ENCODE measurements at regions not wholly inside any gene's neighbourhood (a gene's known extent, or its start where the extent isn't known, plus 50 kb on each side); places are given as distances from the start of the nearest gene placed in this dataset.

DNA sequence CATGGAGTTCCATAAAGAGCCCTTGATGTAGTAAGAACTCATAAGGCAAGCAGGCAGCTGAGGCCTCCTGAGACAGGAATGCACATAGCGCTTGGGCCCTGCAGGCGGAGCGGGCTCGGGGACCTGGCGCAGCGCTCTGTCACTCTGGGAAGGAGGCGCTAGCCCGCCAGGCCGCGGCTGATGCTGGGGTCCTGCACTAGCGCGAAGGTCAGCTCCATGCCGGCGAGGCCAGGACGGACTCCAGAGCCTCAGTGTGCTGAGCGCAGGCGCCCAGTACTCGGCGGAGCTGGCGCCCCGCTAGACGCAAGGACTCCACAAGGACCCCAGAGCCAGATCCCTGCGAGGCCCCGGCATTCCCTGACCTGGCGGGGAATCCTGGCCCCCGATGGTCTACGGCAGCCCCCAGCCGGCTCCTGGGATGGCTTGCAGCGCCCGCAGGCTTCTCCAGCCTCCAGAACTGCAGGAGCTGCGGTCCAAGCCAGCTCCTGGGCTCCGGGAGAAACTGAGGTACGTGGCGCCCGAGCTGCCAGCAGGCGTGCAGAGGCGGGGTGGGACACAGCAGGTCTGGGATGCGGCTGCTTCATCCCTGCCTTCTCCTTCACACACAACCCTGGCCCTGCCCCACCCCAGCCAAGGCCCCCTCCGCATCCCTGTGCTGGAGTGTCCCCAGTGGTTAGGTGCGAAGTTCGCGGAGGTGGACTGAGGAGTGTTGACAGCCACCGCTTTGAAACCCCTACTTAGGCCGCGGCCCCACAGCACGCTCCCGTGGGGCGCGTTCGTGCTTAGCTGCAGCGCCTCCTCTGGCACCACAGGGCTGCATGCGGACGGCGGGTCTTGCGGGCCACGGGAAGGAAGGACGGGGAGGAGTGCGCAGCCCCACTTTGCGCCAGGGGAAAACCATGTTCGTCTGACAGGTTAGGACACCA, 761.5 kb upstream of the POM121L12 start:
- TF ChIP-seq, protein P1, sequence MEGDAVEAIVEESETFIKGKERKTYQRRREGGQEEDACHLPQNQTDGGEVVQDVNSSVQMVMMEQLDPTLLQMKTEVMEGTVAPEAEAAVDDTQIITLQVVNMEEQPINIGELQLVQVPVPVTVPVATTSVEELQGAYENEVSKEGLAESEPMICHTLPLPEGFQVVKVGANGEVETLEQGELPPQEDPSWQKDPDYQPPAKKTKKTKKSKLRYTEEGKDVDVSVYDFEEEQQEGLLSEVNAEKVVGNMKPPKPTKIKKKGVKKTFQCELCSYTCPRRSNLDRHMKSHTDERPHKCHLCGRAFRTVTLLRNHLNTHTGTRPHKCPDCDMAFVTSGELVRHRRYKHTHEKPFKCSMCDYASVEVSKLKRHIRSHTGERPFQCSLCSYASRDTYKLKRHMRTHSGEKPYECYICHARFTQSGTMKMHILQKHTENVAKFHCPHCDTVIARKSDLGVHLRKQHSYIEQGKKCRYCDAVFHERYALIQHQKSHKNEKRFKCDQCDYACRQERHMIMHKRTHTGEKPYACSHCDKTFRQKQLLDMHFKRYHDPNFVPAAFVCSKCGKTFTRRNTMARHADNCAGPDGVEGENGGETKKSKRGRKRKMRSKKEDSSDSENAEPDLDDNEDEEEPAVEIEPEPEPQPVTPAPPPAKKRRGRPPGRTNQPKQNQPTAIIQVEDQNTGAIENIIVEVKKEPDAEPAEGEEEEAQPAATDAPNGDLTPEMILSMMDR (IDR thresholded peaks at IDR 0.05) = no peak
- TF ChIP-seq POLR2AphosphoS5 (IDR thresholded peaks at IDR 0.05) = no peak

Data from breast epithelium (tissue), 3 donors.